ENCODE measurements at regions not wholly inside any gene's neighbourhood (a gene's known extent, or its start where the extent isn't known, plus 50 kb on each side); places are given as distances from the start of the nearest gene placed in this dataset.

DNA sequence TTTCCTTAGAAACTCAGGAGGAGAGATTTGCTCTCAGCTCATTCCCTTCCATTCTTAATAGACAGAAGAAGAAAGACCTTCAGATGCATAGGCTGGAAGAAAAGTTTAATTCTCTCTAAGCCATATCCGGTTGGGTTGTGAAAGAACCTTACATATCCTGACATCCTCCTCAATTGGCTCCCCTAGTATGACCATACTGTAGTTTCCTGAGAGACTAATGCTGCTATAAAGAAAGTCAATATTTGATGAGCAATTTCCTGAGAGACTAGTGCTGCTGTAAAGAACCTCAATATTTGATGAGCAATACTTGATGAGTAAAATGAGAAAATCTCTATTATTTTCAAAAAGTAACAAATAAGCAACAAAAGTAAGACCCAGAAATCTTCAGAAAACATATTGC lies 888.5 kb upstream of the SORCS1 start:
- TF ChIP-seq POLR2A (IDR thresholded peaks at IDR 0.05) = no peak
- TF ChIP-seq, protein P1, sequence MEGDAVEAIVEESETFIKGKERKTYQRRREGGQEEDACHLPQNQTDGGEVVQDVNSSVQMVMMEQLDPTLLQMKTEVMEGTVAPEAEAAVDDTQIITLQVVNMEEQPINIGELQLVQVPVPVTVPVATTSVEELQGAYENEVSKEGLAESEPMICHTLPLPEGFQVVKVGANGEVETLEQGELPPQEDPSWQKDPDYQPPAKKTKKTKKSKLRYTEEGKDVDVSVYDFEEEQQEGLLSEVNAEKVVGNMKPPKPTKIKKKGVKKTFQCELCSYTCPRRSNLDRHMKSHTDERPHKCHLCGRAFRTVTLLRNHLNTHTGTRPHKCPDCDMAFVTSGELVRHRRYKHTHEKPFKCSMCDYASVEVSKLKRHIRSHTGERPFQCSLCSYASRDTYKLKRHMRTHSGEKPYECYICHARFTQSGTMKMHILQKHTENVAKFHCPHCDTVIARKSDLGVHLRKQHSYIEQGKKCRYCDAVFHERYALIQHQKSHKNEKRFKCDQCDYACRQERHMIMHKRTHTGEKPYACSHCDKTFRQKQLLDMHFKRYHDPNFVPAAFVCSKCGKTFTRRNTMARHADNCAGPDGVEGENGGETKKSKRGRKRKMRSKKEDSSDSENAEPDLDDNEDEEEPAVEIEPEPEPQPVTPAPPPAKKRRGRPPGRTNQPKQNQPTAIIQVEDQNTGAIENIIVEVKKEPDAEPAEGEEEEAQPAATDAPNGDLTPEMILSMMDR (IDR thresholded peaks at IDR 0.05 in 8 of 11, conservative IDR thresholded peaks at IDR 0.05 in 3 of 11) = no peak

Measured in spleen (tissue), 7 donors.